NCI-H2107 (cell line): ENCODE measurements at regions not wholly inside any gene's neighbourhood (a gene's known extent, or its start where the extent isn't known, plus 50 kb on each side); places are given as distances from the start of the nearest gene placed in this dataset.
"Not testable (repeated sequence)": the region's sequence is repeated elsewhere in the genome, so short reads cannot be mapped to it uniquely, and the experiment has no call there.

Experiments used
- DNase-seq: peaks from one replicate; lab custom pipeline; 2025; lab: John Stamatoyannopoulos, UW

- no peak for DNase-seq
These were observed 444.3 kb upstream of the PIK3R1 start for GRCh38 chr5:67771221-67771620.

GRCh38 chr5:67770431-67771025 is 445.0 kb upstream of the PIK3R1 start:
- DNase-seq = no peak

GRCh38 chr5:67765697-67766096 is 449.9 kb upstream of the PIK3R1 start:
- no peak for DNase-seq

- not testable (repeated sequence) for DNase-seq
These were observed 457.8 kb upstream of the PIK3R1 start for GRCh38 chr5:67757771-67758170.

GRCh38 chr5:67752357-67752708 is 463.2 kb upstream of the PIK3R1 start:
- no peak for DNase-seq

GRCh38 chr5:67748165-67748690 is 467.3 kb upstream of the PIK3R1 start:
- DNase-seq = no peak

GRCh38 chr5:67747096-67747495 is 468.5 kb upstream of the PIK3R1 start:
- DNase-seq = no peak

GRCh38 chr5:67746608-67747007 is 468.9 kb upstream of the PIK3R1 start:
- DNase-seq = not testable (repeated sequence)

- DNase-seq = no peak
These were observed 469.5 kb upstream of the PIK3R1 start for GRCh38 chr5:67746103-67746502.

- DNase-seq = no peak
These were observed 482.6 kb upstream of the PIK3R1 start for GRCh38 chr5:67732921-67733320.

- DNase-seq = no peak
These were observed 483.1 kb upstream of the PIK3R1 start for GRCh38 chr5:67732471-67732870.

- DNase-seq = no peak
These were observed 483.7 kb upstream of the PIK3R1 start for GRCh38 chr5:67731886-67732285.

GRCh38 chr5:67730917-67731474 is 484.6 kb upstream of the PIK3R1 start:
- DNase-seq = no peak

- no peak for DNase-seq
These were observed 487.1 kb upstream of the PIK3R1 start for GRCh38 chr5:67728326-67728890.

- no peak for DNase-seq
These were observed 490.0 kb upstream of the PIK3R1 start for GRCh38 chr5:67725604-67726003.

- DNase-seq = no peak
These were observed 491.0 kb upstream of the PIK3R1 start for GRCh38 chr5:67724412-67725135.

GRCh38 chr5:67723873-67724272 is 491.7 kb upstream of the PIK3R1 start:
- no peak for DNase-seq

GRCh38 chr5:67722582-67722981 is 493.0 kb upstream of the PIK3R1 start:
- not testable (repeated sequence) for DNase-seq

GRCh38 chr5:67720162-67720772 is 495.3 kb upstream of the PIK3R1 start:
- no peak for DNase-seq

GRCh38 chr5:67702008-67702407 is 505.4 kb upstream of the CD180 start:
- no peak for DNase-seq

GRCh38 chr5:67699560-67699959 is 503.0 kb upstream of the CD180 start:
- DNase-seq = no peak

- DNase-seq = no peak
These were observed 499.8 kb upstream of the CD180 start for GRCh38 chr5:67696446-67696845.

- DNase-seq = no peak
These were observed 498.8 kb upstream of the CD180 start for GRCh38 chr5:67695369-67695768.
